Hematopoietic multipotent progenitor cell treated with erythropoietin and hydrocortisone succinate and interleukin-3 and kit ligand, for 8 days (in vitro differentiated cells): ENCODE measurements at regions not wholly inside any gene's neighbourhood (a gene's known extent, or its start where the extent isn't known, plus 50 kb on each side); places are given as distances from the start of the nearest gene placed in this dataset.
"Not testable (repeated sequence)": the region's sequence is repeated elsewhere in the genome, so short reads cannot be mapped to it uniquely, and the experiment has no call there.

Experiments
- DNase-seq: peaks from one replicate; pipeline ENCODE4 v3.0.0-alpha.2; 2015

- no peak for DNase-seq
Measured at GRCh38 chr4:123649250-123649644, 252.7 kb downstream of the SPRY1 start.

- DNase-seq = no peak
Measured at GRCh38 chr4:123649645-123650391, 253.2 kb downstream of the SPRY1 start.

GRCh38 chr4:123651066-123651465, 254.5 kb downstream of the SPRY1 start:
- no peak for DNase-seq

GRCh38 chr4:123651536-123652180, 255.1 kb downstream of the SPRY1 start:
- no peak for DNase-seq

- DNase-seq = no peak
Measured at GRCh38 chr4:123652476-123652875, 255.9 kb downstream of the SPRY1 start.

GRCh38 chr4:123653236-123653635, 256.6 kb downstream of the SPRY1 start:
- DNase-seq = no peak

GRCh38 chr4:123656746-123657294, 260.2 kb downstream of the SPRY1 start:
- DNase-seq = not testable (repeated sequence)

- DNase-seq = not testable (repeated sequence)
Measured at GRCh38 chr4:123657606-123658005, 261.0 kb downstream of the SPRY1 start.

GRCh38 chr4:123659262-123659661, 262.7 kb downstream of the SPRY1 start:
- peak; percentile 6 for DNase-seq

- peak; percentile 62 for DNase-seq
Measured at GRCh38 chr4:123659730-123660129, 263.1 kb downstream of the SPRY1 start.

GRCh38 chr4:123661080-123661737, 264.6 kb downstream of the SPRY1 start:
- peak; percentile 48 for DNase-seq

- no peak for DNase-seq
Measured at GRCh38 chr4:123662827-123663226, 266.2 kb downstream of the SPRY1 start.

GRCh38 chr4:123666486-123666885, 269.9 kb downstream of the SPRY1 start:
- DNase-seq = no peak

- no peak for DNase-seq
Measured at GRCh38 chr4:123667496-123667895, 270.9 kb downstream of the SPRY1 start.

GRCh38 chr4:123667991-123668390, 271.4 kb downstream of the SPRY1 start:
- DNase-seq = no peak

GRCh38 chr4:123671636-123672404, 275.2 kb downstream of the SPRY1 start:
- DNase-seq = no peak

- DNase-seq = no peak
Measured at GRCh38 chr4:123672987-123673386, 276.4 kb downstream of the SPRY1 start.

GRCh38 chr4:123673971-123674370, 277.4 kb downstream of the SPRY1 start:
- DNase-seq = no peak

- DNase-seq = no peak
Measured at GRCh38 chr4:123674762-123675465, 278.3 kb downstream of the SPRY1 start.

- no peak for DNase-seq
Measured at GRCh38 chr4:123675567-123675966, 279.0 kb downstream of the SPRY1 start.

GRCh38 chr4:123676071-123676889, 279.7 kb downstream of the SPRY1 start:
- no peak for DNase-seq
